ENCODE measurements at regions not wholly inside any gene's neighbourhood (a gene's known extent, or its start where the extent isn't known, plus 50 kb on each side); places are given as distances from the start of the nearest gene placed in this dataset.

DNA sequence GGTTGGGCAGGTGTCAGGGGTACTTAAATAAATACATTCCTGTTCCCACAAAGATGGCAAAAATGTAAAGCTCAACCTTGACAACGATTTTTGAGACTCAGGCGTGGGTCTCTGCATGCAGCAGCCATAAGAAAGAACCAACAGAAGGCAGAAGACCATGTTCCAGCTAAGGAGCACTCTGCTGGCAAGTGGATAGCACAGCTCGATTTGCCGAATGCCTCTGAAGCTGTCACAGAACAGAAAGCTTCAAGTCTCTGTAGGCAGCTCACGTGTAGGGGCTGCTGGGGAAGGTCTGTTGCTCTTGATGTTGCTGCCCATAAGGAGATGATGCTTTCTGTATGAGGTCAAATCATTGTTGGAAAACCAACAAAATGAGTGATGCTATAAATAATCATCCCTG lies 119.6 kb upstream of the GRIN3A start:
- H3K79me2 ChIP-seq (ENCODE audit: low read length), result no peaks in the 10 kb centered on the region
- no peaks in the 10 kb centered on the region for H3K9me3 ChIP-seq (replicated peaks; ENCODE audit: insufficient read depth, low read length)
- H3K4me2 ChIP-seq (ENCODE audit: low read depth, low read length), result no peak overlapping the region
- H3K27ac ChIP-seq (ENCODE audit: low read length), result no peak overlapping the region
- DNase-seq, result no peak
- no peak overlapping the region for H3K4me3 ChIP-seq (ENCODE audit: low read length)
- H3F3A ChIP-seq (ENCODE audit: insufficient read depth, low read length), result no peaks in the 10 kb centered on the region
- H3K9me2 ChIP-seq (replicated peaks; ENCODE audit: insufficient read depth, low read length), result no peaks in the 10 kb centered on the region
- H3K9ac ChIP-seq (ENCODE audit: low read length), result no peak overlapping the region
- H3K36me3 ChIP-seq (replicated peaks; ENCODE audit: insufficient read depth, low read length), result no peaks in the 10 kb centered on the region
- TF ChIP-seq EZH2 (optimal IDR thresholded peaks at IDR 0.05; ENCODE audit: low read depth, low read length) (no peak), EZH2phosphoT487 (IDR thresholded peaks at IDR 0.05; ENCODE audit: low read length) (no peak), CTCF (IDR thresholded peaks at IDR 0.05; ENCODE audit: low read length) (no peak)
- no peak overlapping the region for H2AFZ ChIP-seq (ENCODE audit: low read length)
- no peaks in the 10 kb centered on the region for H3K27me3 ChIP-seq (replicated peaks; ENCODE audit: insufficient read depth, low read length)
- H4K20me1 ChIP-seq (ENCODE audit: insufficient read depth, low read length), result no peaks in the 10 kb centered on the region
- no peaks in the 10 kb centered on the region for H3K4me1 ChIP-seq (ENCODE audit: low read length)

- Histone ChIP-seq H3K27ac (ENCODE audit: low read length) (no peak overlapping the region), H4K20me1 (ENCODE audit: insufficient read depth, low read length) (no peaks in the 10 kb centered on the region), H3F3A (ENCODE audit: insufficient read depth, low read length) (no peaks in the 10 kb centered on the region), H3K79me2 (ENCODE audit: low read length) (no peaks in the 10 kb centered on the region), H3K9me2 (replicated peaks; ENCODE audit: insufficient read depth, low read length) (no peaks in the 10 kb centered on the region), H3K9me3 (replicated peaks; ENCODE audit: insufficient read depth, low read length) (no peaks in the 10 kb centered on the region), H3K4me1 (ENCODE audit: low read length) (no peaks in the 10 kb centered on the region), H3K9ac (ENCODE audit: low read length) (no peak overlapping the region), H3K27me3 (replicated peaks; ENCODE audit: insufficient read depth, low read length) (no peaks in the 10 kb centered on the region), H3K4me2 (ENCODE audit: low read depth, low read length) (0 out of 2 replicates have a peak overlapping the region, but pooled peaks have one; percentile 16), H3K36me3 (replicated peaks; ENCODE audit: insufficient read depth, low read length) (no peaks in the 10 kb centered on the region), H2AFZ (ENCODE audit: low read length) (no peak overlapping the region), H3K4me3 (ENCODE audit: low read length) (no peak overlapping the region)
- no peak for DNase-seq
- no peak for TF ChIP-seq EZH2 (optimal IDR thresholded peaks at IDR 0.05; ENCODE audit: low read depth, low read length)
Observed at GRCh38 chr9:101849102-101849707, 110.8 kb upstream of the GRIN3A start.

DNA sequence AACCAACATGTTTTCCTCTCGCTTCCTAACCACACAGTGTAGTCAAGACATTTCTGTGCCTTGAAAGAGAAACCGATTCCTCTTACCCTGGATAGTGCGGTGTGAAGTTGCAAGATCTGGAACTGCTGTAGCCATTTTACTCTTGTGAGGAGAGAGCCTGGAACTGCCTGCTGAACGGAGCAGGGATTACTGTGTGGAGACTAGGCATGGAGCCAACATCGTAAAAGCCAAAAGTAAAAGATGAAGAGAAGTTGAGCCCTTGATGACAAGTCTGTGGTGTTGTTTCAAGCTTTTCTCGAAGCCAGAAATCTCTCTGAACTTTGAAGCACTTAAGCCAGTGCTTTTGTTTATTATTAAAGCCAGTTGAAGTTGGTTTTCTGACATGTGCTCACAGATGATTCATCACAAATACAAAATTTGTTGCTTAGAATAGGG lies 110.1 kb upstream of the GRIN3A start:
- Histone ChIP-seq H3K27ac (ENCODE audit: low read length) (no peak overlapping the region), H3K36me3 (replicated peaks; ENCODE audit: insufficient read depth, low read length) (no peaks in the 10 kb centered on the region), H3K4me1 (ENCODE audit: low read length) (no peaks in the 10 kb centered on the region), H2AFZ (ENCODE audit: low read length) (peak overlapping the region; percentile 29; the same call in 1 of the 2 replicates), H3K9ac (ENCODE audit: low read length) (no peak overlapping the region), H3K4me3 (ENCODE audit: low read length) (no peak overlapping the region), H3K79me2 (ENCODE audit: low read length) (no peaks in the 10 kb centered on the region), H4K20me1 (ENCODE audit: insufficient read depth, low read length) (no peaks in the 10 kb centered on the region), H3F3A (ENCODE audit: insufficient read depth, low read length) (no peaks in the 10 kb centered on the region), H3K27me3 (replicated peaks; ENCODE audit: insufficient read depth, low read length) (no peaks in the 10 kb centered on the region), H3K4me2 (ENCODE audit: low read depth, low read length) (0 out of 2 replicates have a peak overlapping the region, but pooled peaks have one; percentile 16), H3K9me3 (replicated peaks; ENCODE audit: insufficient read depth, low read length) (no peaks in the 10 kb centered on the region), H3K9me2 (replicated peaks; ENCODE audit: insufficient read depth, low read length) (no peaks in the 10 kb centered on the region)
- DNase-seq, result peak; percentile 55
- no peak for TF ChIP-seq EZH2 (optimal IDR thresholded peaks at IDR 0.05; ENCODE audit: low read depth, low read length)
- TF ChIP-seq CTCF (IDR thresholded peaks at IDR 0.05; ENCODE audit: low read length), result no peak
- TF ChIP-seq EZH2phosphoT487 (IDR thresholded peaks at IDR 0.05; ENCODE audit: low read length), result no peak

- DNase-seq, result no peak
- H3K27me3 ChIP-seq (replicated peaks; ENCODE audit: insufficient read depth, low read length), result no peaks in the 10 kb centered on the region
- H3K4me3 ChIP-seq (ENCODE audit: low read length), result no peak overlapping the region
- no peaks in the 10 kb centered on the region for H3F3A ChIP-seq (ENCODE audit: insufficient read depth, low read length)
- H3K79me2 ChIP-seq (ENCODE audit: low read length), result no peaks in the 10 kb centered on the region
- no peak overlapping the region for H3K27ac ChIP-seq (ENCODE audit: low read length)
- no peaks in the 10 kb centered on the region for H4K20me1 ChIP-seq (ENCODE audit: insufficient read depth, low read length)
- TF ChIP-seq EZH2 (optimal IDR thresholded peaks at IDR 0.05; ENCODE audit: low read depth, low read length), result no peak
- no peak for TF ChIP-seq CTCF (IDR thresholded peaks at IDR 0.05; ENCODE audit: low read length)
- no peak for TF ChIP-seq EZH2phosphoT487 (IDR thresholded peaks at IDR 0.05; ENCODE audit: low read length)
- H3K4me2 ChIP-seq (ENCODE audit: low read depth, low read length), result no peak overlapping the region
- no peaks in the 10 kb centered on the region for H3K9me3 ChIP-seq (replicated peaks; ENCODE audit: insufficient read depth, low read length)
- H2AFZ ChIP-seq (ENCODE audit: low read length), result no peak overlapping the region
- no peaks in the 10 kb centered on the region for H3K36me3 ChIP-seq (replicated peaks; ENCODE audit: insufficient read depth, low read length)
- H3K9ac ChIP-seq (ENCODE audit: low read length), result no peak overlapping the region
- no peaks in the 10 kb centered on the region for H3K4me1 ChIP-seq (ENCODE audit: low read length)
- no peaks in the 10 kb centered on the region for H3K9me2 ChIP-seq (replicated peaks; ENCODE audit: insufficient read depth, low read length)
Observed at GRCh38 chr9:101846161-101846560, 107.7 kb upstream of the GRIN3A start.
